MM.1S (cell line): ENCODE measurements at regions not wholly inside any gene's neighbourhood (a gene's known extent, or its start where the extent isn't known, plus 50 kb on each side); places are given as distances from the start of the nearest gene placed in this dataset.

Experiments used
- DNase-seq: peaks from one replicate; pipeline ENCODE4 v3.0.0-alpha.2; 2015
- H2AFZ ChIP-seq: fragments of 300-600 bp; sonication (generic); 2 replicates; pipeline ENCODE4 v1.6.0; 2016; ENCODE audit warnings: antibody characterized with exemption, low read length
- H3F3A ChIP-seq: fragments of 300-600 bp; sonication (generic); 2 replicates; pipeline ENCODE4 v1.6.1; 2016; ENCODE audit warnings: mild to moderate bottlenecking, antibody characterized with exemption, low read length, moderate library complexity, mixed read lengths; ENCODE audit not compliant: insufficient read depth
- H3K27ac ChIP-seq: fragments of 300-600 bp; sonication (generic); 2 replicates; pipeline ENCODE4 v1.5.1; 2016; ENCODE audit warnings: mild to moderate bottlenecking, low read length
- H3K27me3 ChIP-seq: fragments of 300-600 bp; sonication (generic); replicated peaks from 2 replicates; pipeline ENCODE4 v1.6.0; 2016; ENCODE audit warnings: low read length; ENCODE audit not compliant: insufficient read depth
- H3K36me3 ChIP-seq: fragments of 300-600 bp; sonication (generic); replicated peaks from 2 replicates; pipeline ENCODE4 v1.6.1; 2016; ENCODE audit warnings: mild to moderate bottlenecking, low read length, mixed read lengths; ENCODE audit not compliant: insufficient read depth
- H3K4me1 ChIP-seq: fragments of 300-600 bp; sonication (generic); 2 replicates; pipeline ENCODE4 v1.6.1; 2016; ENCODE audit warnings: low read length, mixed read lengths
- H3K4me2 ChIP-seq: fragments of 300-600 bp; sonication (generic); 2 replicates; pipeline ENCODE4 v1.6.0; 2016; ENCODE audit warnings: low read depth, low read length
- H3K4me3 ChIP-seq: fragments of 300-600 bp; sonication (generic); 2 replicates; pipeline ENCODE4 v1.5.1; 2016; ENCODE audit warnings: low read length, mixed read lengths
- H3K79me2 ChIP-seq: fragments of 300-600 bp; sonication (generic); 2 replicates; pipeline ENCODE4 v1.6.1; 2016; ENCODE audit warnings: mixed run types, low read length, mixed read lengths
- H3K9ac ChIP-seq: fragments of 300-600 bp; sonication (generic); 2 replicates; pipeline ENCODE4 v1.6.1; 2016; ENCODE audit warnings: low read length, mixed read lengths
- H3K9me2 ChIP-seq: fragments of 300-600 bp; sonication (generic); replicated peaks from 2 replicates; pipeline ENCODE4 v1.6.1; 2016; ENCODE audit warnings: mild to moderate bottlenecking, low read length, mixed read lengths; ENCODE audit not compliant: insufficient read depth
- H3K9me3 ChIP-seq: fragments of 300-600 bp; sonication (generic); replicated peaks from 2 replicates; pipeline ENCODE4 v1.6.1; 2016; ENCODE audit warnings: mild to moderate bottlenecking, low read length, mixed read lengths; ENCODE audit not compliant: insufficient read depth
- H4K20me1 ChIP-seq: fragments of 300-600 bp; sonication (generic); 2 replicates; pipeline ENCODE4 v1.6.1; 2016; ENCODE audit warnings: mild to moderate bottlenecking, low read length, moderate library complexity, mixed read lengths; ENCODE audit not compliant: insufficient read depth
- EZH2 ChIP-seq: fragments of 300-600 bp; sonication (generic); optimal IDR thresholded peaks from 2 replicates; pipeline ENCODE3; 2017; ENCODE audit warnings: low read depth, mild to moderate bottlenecking, antibody characterized with exemption, low read length, mixed read lengths
- EZH2phosphoT487 ChIP-seq: fragments of 300-600 bp; sonication (generic); IDR thresholded peaks from 2 replicates; pipeline ENCODE4 v1.6.1; 2018; ENCODE audit warnings: antibody characterized with exemption, low read length
- TF ChIP-seq, protein P1 (sequence below): fragments of 300-600 bp; sonication (generic); IDR thresholded peaks from 2 replicates; pipeline ENCODE4 v1.5.1; 2016; ENCODE audit warnings: antibody characterized with exemption, low read length, mixed read lengths

DNA sequence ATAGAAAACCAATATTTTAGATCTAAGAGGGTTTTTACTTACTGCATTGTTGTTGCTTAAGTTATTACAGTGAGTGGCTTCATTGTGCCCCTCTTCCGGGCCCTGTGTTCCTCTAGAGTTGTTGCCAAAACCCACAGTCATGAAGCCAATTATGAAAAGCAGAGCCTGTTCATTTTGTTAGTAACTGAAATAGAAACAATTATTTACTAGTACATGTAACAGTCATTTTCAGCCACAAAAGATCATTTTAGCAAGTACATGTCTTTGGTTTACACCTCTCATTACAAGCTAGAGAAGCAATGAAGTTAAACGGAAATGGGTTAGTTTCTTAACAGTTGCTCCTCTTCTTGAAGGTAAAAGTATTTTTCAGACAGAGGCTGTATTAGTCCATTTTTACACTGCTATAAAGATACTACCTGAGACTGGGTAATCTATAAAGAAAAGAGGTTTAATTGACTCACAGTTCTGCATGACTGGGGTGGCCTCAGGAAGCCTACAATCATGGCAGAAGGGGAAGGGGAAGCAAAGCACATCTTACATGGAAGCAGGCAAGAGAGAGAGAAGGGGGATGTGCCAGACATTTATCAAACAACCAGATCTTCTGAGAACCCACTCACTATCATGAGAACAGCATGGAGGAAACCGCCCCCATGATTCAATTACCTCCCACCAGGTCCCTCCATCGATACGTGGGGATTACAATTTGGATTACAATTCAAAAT is 380.5 kb downstream of the SFMBT2 start:
- Histone ChIP-seq H3K27ac (no peak overlapping the region), H3K79me2 (no peaks in the 10 kb centered on the region), H3K27me3 (no peaks in the 10 kb centered on the region), H2AFZ (no peak overlapping the region), H3K9me2 (no peaks in the 10 kb centered on the region), H3K4me1 (no peaks in the 10 kb centered on the region), H3K36me3 (no peaks in the 10 kb centered on the region), H3K4me2 (no peak overlapping the region), H3K9ac (no peak overlapping the region), H3K4me3 (no peak overlapping the region), H4K20me1 (no peaks in the 10 kb centered on the region), H3F3A (no peaks in the 10 kb centered on the region), H3K9me3 (no peaks in the 10 kb centered on the region)
- TF ChIP-seq, protein P1, sequence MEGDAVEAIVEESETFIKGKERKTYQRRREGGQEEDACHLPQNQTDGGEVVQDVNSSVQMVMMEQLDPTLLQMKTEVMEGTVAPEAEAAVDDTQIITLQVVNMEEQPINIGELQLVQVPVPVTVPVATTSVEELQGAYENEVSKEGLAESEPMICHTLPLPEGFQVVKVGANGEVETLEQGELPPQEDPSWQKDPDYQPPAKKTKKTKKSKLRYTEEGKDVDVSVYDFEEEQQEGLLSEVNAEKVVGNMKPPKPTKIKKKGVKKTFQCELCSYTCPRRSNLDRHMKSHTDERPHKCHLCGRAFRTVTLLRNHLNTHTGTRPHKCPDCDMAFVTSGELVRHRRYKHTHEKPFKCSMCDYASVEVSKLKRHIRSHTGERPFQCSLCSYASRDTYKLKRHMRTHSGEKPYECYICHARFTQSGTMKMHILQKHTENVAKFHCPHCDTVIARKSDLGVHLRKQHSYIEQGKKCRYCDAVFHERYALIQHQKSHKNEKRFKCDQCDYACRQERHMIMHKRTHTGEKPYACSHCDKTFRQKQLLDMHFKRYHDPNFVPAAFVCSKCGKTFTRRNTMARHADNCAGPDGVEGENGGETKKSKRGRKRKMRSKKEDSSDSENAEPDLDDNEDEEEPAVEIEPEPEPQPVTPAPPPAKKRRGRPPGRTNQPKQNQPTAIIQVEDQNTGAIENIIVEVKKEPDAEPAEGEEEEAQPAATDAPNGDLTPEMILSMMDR = no peak
- TF ChIP-seq EZH2 (no peak), EZH2phosphoT487 (no peak)
- no peak for DNase-seq

DNA sequence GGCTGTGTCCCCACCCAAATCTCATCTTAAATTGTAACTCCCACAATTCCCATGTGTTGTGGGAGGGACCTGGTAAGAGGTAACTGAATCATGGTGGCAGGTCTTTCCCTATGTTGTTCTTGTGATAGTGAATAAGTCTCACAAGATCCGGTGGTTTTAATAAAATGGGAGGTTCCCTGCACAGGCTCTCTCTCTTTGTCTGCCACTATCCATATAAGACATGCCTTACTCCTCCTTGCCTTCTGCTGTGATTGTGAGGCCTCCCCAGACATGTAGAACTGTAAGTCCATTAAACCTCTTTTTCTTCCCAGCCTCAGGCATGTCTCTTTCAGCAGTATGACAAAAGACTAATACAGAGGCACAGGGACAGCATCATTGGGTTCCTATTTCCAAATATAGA is 381.2 kb downstream of the SFMBT2 start:
- H3K36me3 ChIP-seq = no peaks in the 10 kb centered on the region
- no peak overlapping the region for H3K4me3 ChIP-seq
- no peaks in the 10 kb centered on the region for H3K9me3 ChIP-seq
- no peak overlapping the region for H3K4me2 ChIP-seq
- no peak overlapping the region for H3K9ac ChIP-seq
- no peaks in the 10 kb centered on the region for H3K9me2 ChIP-seq
- H3K27ac ChIP-seq = no peak overlapping the region
- H2AFZ ChIP-seq = no peak overlapping the region
- H3K27me3 ChIP-seq = no peaks in the 10 kb centered on the region
- no peaks in the 10 kb centered on the region for H3K79me2 ChIP-seq
- H3F3A ChIP-seq = no peaks in the 10 kb centered on the region
- DNase-seq = no peak
- no peaks in the 10 kb centered on the region for H4K20me1 ChIP-seq
- TF ChIP-seq EZH2 (no peak), EZH2phosphoT487 (no peak)
- TF ChIP-seq, protein P1 = no peak
- H3K4me1 ChIP-seq = no peaks in the 10 kb centered on the region

DNA sequence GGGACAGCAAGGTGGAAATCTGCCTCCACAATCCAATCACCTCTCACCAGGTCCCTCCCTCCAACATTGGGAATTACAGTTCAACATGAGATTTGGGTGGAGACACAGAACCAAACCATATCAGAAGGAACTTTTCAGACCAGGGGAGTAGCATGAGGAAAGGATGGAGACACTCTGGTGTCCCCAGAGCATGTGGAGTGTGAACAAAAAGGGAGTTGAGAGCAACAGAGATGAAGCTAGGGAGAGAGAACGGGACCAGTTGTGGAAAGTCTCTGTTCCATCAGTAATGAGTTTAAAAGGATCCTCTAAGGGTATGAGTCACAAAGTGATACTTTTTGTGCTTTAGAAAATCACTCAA is 382.0 kb downstream of the SFMBT2 start:
- H4K20me1 ChIP-seq = no peaks in the 10 kb centered on the region
- no peaks in the 10 kb centered on the region for H3K36me3 ChIP-seq
- TF ChIP-seq, protein P1 = no peak
- no peak for TF ChIP-seq EZH2phosphoT487
- TF ChIP-seq EZH2 = no peak
- H3K9ac ChIP-seq = no peak overlapping the region
- H3K4me2 ChIP-seq = no peak overlapping the region
- H3F3A ChIP-seq = no peaks in the 10 kb centered on the region
- no peak for DNase-seq
- H3K4me3 ChIP-seq = no peak overlapping the region
- no peaks in the 10 kb centered on the region for H3K9me3 ChIP-seq
- no peaks in the 10 kb centered on the region for H3K4me1 ChIP-seq
- no peaks in the 10 kb centered on the region for H3K9me2 ChIP-seq
- no peak overlapping the region for H3K27ac ChIP-seq
- H3K27me3 ChIP-seq = no peaks in the 10 kb centered on the region
- H3K79me2 ChIP-seq = no peaks in the 10 kb centered on the region
- no peak overlapping the region for H2AFZ ChIP-seq
